Sigmoid colon (tissue), 6 donors: ENCODE measurements at regions not wholly inside any gene's neighbourhood (a gene's known extent, or its start where the extent isn't known, plus 50 kb on each side); places are given as distances from the start of the nearest gene placed in this dataset.

ENCODE experiments used
- DNase-seq: peaks from one replicate; pipeline ENCODE4 v3.0.0-alpha.2; 2019
- H3K27ac ChIP-seq, 4 donors: fragments of 200-600 bp; sonication (generic); one replicate each; pipeline ENCODE4 v1.5.1; 2016 to 2019; ENCODE audit warnings: mild to moderate bottlenecking in 1 of 4
- H3K27me3 ChIP-seq, 3 donors: fragments of 200-600 bp; sonication (generic); one replicate each; pipeline ENCODE4 v1.5.1; 2019; ENCODE audit warnings: mild to moderate bottlenecking in 1 of 3
- H3K36me3 ChIP-seq, 4 donors: fragments of 200-600 bp; sonication (generic); one replicate each; pipeline ENCODE4 v1.5.1; 2016 to 2019
- H3K4me1 ChIP-seq, 4 donors: fragments of 200-600 bp; sonication (generic); one replicate each; pipeline ENCODE4 v1.5.1; 2017 to 2019
- H3K4me3 ChIP-seq, 4 donors: fragments of 200-600 bp; sonication (generic); one replicate each; pipeline ENCODE4 v1.5.1; 2017 to 2019; ENCODE audit warnings: mild to moderate bottlenecking in 2 of 4, moderate library complexity in 1 of 4
- H3K9me3 ChIP-seq, 4 donors: fragments of 200-600 bp in 3 of 4; sonication (generic) in 3 of 4; one replicate each; pipeline versions ENCODE4 v1.5.1 to v1.6.1; 2013 to 2019
- CTCF ChIP-seq, 4 experiments: fragments of 450-650 bp in 3 of 4; fragments of 200-600 bp in 1 of 4; IDR thresholded peaks; one replicate each; pipeline ENCODE4 v1.5.1; 2016 to 2019; ENCODE audit warnings: antibody characterized with exemption in 4 of 4, mild to moderate bottlenecking in 3 of 4, moderate library complexity in 2 of 4
- EP300 ChIP-seq, 4 donors: sonication (generic); formaldehyde crosslinking; IDR thresholded peaks; one replicate each; pipeline ENCODE4 v1.6.1; 2017; ENCODE audit warnings: antibody characterized with exemption in 4 of 4
- POLR2A ChIP-seq, 2 donors: fragments of 450-650 bp; IDR thresholded peaks; one replicate each; pipeline ENCODE4 v1.6.1; 2016; ENCODE audit warnings: antibody characterized with exemption in 2 of 2, mild to moderate bottlenecking in 2 of 2, moderate library complexity in 2 of 2
- POLR2AphosphoS5 ChIP-seq, 4 donors: sonication (generic); formaldehyde crosslinking; IDR thresholded peaks; one replicate each; pipeline ENCODE4 v1.6.1; 2017; ENCODE audit warnings: antibody characterized with exemption in 4 of 4
- WGBS, 2 donors: extraction: QIAGEN DNeasy Blood & Tissue Kit; methylation state at CpG; one replicate each; pipeline ENCODE4 v1.1.7; 2013; 5-methylcytosine and 5-hydroxymethylcytosine counted together
- intact Hi-C: fragments of 100-400 bp; cut with DNase I; formaldehyde crosslinking; loops from one replicate; pipeline ENCODE4 v1.15.1; 2023
- donor health status: healthy with polysubstance abuse.
- donor health status: healthy.

GRCh38 chr6:21722510-21722909, 129.0 kb downstream of the SOX4 start:
- 13 to 29% methylated on average over 12 of the region's 12 CpGs for WGBS, 2 donors
- peaks cover 0 to 6% (median 0%) of the 10 kb centered on the region in 4 donors for H3K4me1 ChIP-seq
- no peak for DNase-seq
- H3K4me3 ChIP-seq, result no peak overlapping the region
- no peaks in the 10 kb centered on the region for H3K36me3 ChIP-seq
- intact Hi-C loops, result no loop called here
- TF ChIP-seq EP300 (IDR thresholded peaks at IDR 0.05) (no peak), POLR2A (IDR thresholded peaks at IDR 0.05) (no peak)
- H3K27me3 ChIP-seq, result no peaks in the 10 kb centered on the region
- no peak overlapping the region for H3K27ac ChIP-seq
- no peaks in the 10 kb centered on the region for H3K9me3 ChIP-seq

GRCh38 chr6:21726676-21727075, 133.1 kb downstream of the SOX4 start:
- H3K4me3 ChIP-seq, result no peak overlapping the region
- no peak for DNase-seq
- H3K4me1 ChIP-seq, result peaks cover 0 to 15% (median 7%) of the 10 kb centered on the region in 4 donors
- WGBS, 2 donors, result 74 to 87% methylated on average over 7 of the region's 7 CpGs
- H3K36me3 ChIP-seq, result no peaks in the 10 kb centered on the region
- intact Hi-C loops, result no loop called here
- no peak overlapping the region for H3K27ac ChIP-seq
- H3K9me3 ChIP-seq, result no peaks in the 10 kb centered on the region
- H3K27me3 ChIP-seq, result no peaks in the 10 kb centered on the region
- TF ChIP-seq EP300 (IDR thresholded peaks at IDR 0.05) (no peak), CTCF (IDR thresholded peaks at IDR 0.05) (no peak), POLR2A (IDR thresholded peaks at IDR 0.05) (no peak), POLR2AphosphoS5 (IDR thresholded peaks at IDR 0.05) (no peak)

- H3K9me3 ChIP-seq, result no peaks in the 10 kb centered on the region
- 95 to 97% methylated on average over 7 of the region's 7 CpGs for whole genome bisulfite sequencing, 2 donors
- peaks cover 0 to 24% (median 16%) of the 10 kb centered on the region in 4 donors for H3K4me1 ChIP-seq
- H3K27me3 ChIP-seq, result no peaks in the 10 kb centered on the region
- intact Hi-C loops, result no loop called here
- no peak overlapping the region for H3K4me3 ChIP-seq
- TF ChIP-seq CTCF (IDR thresholded peaks at IDR 0.05) (no peak), EP300 (IDR thresholded peaks at IDR 0.05) (no peak), POLR2A (IDR thresholded peaks at IDR 0.05) (no peak)
- no peaks in the 10 kb centered on the region for H3K36me3 ChIP-seq
- no peak overlapping the region for H3K27ac ChIP-seq
- no peak for DNase-seq
Measured at GRCh38 chr6:21728141-21728540, 134.6 kb downstream of the SOX4 start.

- TF ChIP-seq EP300 (IDR thresholded peaks at IDR 0.05) (no peak), POLR2A (IDR thresholded peaks at IDR 0.05) (no peak), POLR2AphosphoS5 (IDR thresholded peaks at IDR 0.05) (no peak), CTCF (IDR thresholded peaks at IDR 0.05) (no peak)
- no peaks in the 10 kb centered on the region for H3K27me3 ChIP-seq
- peaks cover 0 to 37% (median 28%) of the 10 kb centered on the region in 4 donors for H3K4me1 ChIP-seq
- H3K9me3 ChIP-seq, result no peaks in the 10 kb centered on the region
- no peak for DNase-seq
- 90 to 92% methylated on average over 4 of the region's 4 CpGs for WGBS, 2 donors
- H3K27ac ChIP-seq, result peak overlapping the region in 3 of 4 donors; percentile 13 to 76 (median 16)
- no peaks in the 10 kb centered on the region for H3K36me3 ChIP-seq
- no peak overlapping the region for H3K4me3 ChIP-seq
- intact Hi-C loops, result no loop called here
Measured at GRCh38 chr6:21729431-21729830, 135.9 kb downstream of the SOX4 start.

GRCh38 chr6:21730533-21730932, 137.0 kb downstream of the SOX4 start:
- 90 to 94% methylated on average over 11 of the region's 11 CpGs for WGBS, 2 donors
- no peak for DNase-seq
- Histone ChIP-seq H3K4me3 (no peak overlapping the region), H3K27ac (peak overlapping the region in 3 of 4 donors; percentile 68 to 76 (median 75)), H3K9me3 (no peaks in the 10 kb centered on the region), H3K27me3 (no peaks in the 10 kb centered on the region), H3K36me3 (no peaks in the 10 kb centered on the region), H3K4me1 (peaks cover 0 to 46% (median 29%) of the 10 kb centered on the region in 4 donors)
- TF ChIP-seq EP300 (IDR thresholded peaks at IDR 0.05), result no peak
- TF ChIP-seq CTCF (IDR thresholded peaks at IDR 0.05), result no peak
- TF ChIP-seq POLR2AphosphoS5 (IDR thresholded peaks at IDR 0.05), result no peak
- no peak for TF ChIP-seq POLR2A (IDR thresholded peaks at IDR 0.05)
- intact Hi-C loops, result no loop called here
